H4 (cell line): ENCODE measurements at regions not wholly inside any gene's neighbourhood (a gene's known extent, or its start where the extent isn't known, plus 50 kb on each side); places are given as distances from the start of the nearest gene placed in this dataset.
A peak's percentile ranks its signal among the peaks of the same experiment; 100 is the strongest.

Source experiments
- DNase-seq: peaks from one replicate; pipeline ENCODE4 v3.0.0-alpha.2; 2015; ENCODE audit warnings: low spot score

DNA sequence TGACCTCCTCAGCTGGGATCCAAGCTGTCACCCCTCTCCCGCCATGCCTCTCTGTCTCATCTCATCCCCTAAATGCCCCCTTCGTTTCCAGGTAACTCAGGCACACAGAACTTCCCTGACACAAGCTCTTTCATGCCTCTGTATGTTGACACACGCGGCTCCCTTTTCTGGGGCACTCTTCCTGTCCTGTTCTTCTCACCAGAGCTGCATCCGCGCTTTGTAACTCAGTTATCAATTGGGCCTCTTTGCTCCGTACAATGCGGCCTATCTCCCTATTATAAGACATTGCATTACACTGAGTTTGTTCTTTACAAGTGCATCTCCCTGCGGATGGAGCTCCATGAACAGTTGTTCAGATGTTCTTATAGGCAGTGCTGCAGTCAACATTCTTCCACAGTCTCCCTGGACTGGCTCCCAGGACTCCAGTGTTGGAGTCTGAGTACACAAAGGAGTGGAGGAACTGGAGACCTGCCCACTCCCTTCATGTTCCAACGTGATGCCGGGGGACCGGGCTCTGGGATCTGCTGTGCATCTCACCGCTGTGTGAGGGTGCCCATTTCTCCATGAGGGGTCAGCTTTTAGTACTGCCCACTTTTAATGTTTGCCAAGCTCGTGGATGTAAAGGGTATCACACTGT, 56.9 kb upstream of the TNS3 start:
- DNase-seq, result no peak

DNA sequence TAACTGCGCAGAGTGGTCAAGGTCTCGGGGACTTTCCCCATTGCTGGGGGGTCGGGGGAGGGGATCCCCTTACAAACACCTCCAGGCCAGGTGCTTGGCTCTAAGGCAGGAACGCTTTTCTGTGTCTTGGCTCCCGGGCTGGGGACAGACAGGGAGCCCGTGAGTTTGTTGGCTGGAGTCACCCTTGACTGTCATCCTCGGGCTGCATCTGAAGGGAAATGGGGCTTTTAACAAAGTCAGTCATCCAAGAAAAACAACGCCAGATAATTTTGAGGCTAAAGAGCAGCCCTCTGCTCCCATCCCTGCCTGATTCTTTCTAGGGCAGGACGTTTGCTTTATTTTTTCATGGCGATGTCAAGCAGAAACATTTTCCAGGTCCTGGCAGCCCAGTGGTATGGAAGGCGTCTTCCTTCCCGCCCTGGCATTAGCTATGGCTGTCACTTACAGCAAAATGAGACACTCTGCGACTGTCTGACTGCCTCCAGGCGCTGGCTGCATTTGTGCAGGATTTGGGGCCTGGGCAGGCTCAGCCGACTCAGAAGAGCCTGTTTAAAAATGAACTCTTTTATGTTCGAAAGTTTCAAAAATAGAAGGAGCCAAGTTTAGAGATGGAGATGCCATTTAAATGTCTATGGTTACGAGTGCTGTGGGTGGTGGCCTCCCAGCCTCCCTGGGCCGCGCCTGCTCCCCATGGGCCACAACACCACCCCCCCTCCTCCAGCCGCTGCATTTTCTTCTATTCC, 54.7 kb upstream of the TNS3 start:
- DNase-seq, result no peak

DNA sequence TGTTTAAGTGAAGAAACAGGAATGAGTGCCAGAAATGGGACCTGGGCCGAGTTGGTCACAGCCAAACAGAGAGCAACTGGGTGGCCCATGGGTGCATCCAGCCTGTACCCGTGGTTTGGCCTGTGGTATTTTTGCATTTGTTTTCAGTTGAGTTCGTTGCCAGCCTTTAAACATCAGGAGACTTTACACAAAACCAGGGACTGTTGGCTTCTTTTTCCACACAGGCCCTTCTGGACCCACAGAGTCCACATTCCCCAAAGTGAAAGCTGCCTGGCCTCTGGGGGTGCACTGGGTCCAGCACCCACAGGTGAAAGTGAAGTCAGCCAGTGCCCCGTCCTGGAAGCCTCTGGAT, 54.1 kb upstream of the TNS3 start:
- DNase-seq, result no peak

DNA sequence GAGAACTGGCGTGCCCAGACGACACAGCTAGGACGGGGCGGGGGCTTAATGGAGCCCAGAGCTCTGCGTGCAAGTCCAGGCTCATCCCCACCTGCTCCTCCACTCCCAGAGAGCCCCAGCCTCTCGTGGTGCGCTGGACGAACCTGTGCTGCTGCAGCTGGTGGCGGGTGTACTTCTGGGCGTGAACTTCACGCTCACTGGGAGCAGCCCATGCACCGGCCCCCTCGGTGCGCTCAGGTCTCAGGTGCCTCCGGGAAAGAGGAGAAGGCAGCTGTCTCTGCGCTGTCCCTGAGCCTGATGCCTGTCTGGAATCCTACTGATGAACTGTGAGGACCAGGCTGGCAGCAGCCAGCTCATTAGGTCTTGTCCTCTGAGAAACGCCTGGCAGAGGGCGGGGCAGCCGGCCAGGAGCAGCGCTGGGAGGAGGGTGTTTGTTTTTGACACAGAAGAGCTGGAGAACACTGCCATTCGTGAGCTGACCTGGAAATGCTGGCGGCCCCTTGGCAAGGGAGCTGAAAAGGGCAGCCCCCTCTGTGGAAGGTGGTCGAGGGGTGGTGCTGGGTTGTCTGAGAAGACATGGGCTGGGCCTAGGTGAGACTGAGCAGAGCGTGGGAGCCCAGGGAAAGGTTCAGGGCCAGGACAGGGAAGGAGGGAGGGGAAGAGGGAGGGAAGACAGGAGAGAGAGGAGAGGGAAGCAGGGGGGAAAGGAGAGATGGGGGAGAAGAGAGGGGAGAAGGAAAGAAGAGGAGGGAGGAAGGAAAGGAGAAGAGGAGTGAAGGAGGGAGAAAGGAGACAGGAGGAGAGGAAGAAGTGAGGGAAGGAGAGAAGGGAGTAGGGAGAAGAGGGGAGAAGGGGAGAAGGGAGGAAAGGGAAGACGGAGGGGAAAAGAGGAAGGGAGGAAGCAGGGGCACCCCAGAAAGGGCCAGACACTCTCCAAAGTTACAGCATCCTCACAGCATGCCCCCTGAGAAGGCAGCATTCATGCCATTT, 53.5 kb upstream of the TNS3 start:
- peak; percentile 75 for DNase-seq

DNA sequence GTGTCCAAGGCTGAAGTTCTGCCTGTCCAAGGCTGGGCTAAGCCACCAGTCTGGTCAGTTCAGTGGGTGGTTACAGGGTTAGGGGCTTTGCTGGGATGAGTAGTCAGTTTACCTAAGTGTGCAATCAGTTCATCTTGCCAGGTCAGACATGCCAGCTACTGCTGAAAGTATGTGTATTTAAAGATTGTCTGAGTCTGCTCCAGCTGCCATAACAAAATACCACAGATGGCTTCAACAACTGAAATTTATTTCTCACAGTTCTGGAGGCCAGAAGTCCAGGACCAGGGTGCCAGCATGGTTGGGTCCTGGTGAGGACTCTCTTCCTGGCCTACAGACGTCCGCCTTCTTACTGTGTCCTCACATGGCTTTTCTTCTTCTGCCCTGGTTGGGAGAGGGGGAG, 52.4 kb upstream of the TNS3 start:
- DNase-seq, result no peak

DNA sequence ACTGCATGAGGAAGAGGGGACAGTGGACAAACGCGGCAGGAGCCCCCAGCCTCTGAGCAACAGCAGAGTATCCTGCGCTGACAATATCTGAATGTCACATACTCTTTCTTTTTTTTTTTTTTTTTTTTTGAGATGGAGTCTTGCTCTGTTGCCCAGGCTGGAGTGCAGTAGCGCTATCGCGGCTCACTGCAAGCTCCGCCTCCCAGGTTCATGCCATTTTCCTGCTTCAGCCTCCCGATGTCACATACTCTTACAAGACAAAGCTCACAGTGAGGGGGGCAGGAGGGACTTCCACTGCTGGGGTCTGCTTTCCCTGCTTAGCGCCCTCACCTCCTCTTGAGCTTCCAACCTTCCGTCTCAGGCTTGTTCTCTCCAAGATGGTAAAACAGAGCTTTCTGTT, 51.2 kb upstream of the TNS3 start:
- no peak for DNase-seq
